Smooth muscle cell (in vitro differentiated cells): ENCODE measurements at regions not wholly inside any gene's neighbourhood (a gene's known extent, or its start where the extent isn't known, plus 50 kb on each side); places are given as distances from the start of the nearest gene placed in this dataset.

Source experiments
- DNase-seq: peaks from one replicate; lab custom pipeline; 2025; ENCODE audit not compliant: unreplicated experiment; lab: John Stamatoyannopoulos, UW
- H2AFZ ChIP-seq: fragments of 200-600 bp; sonication (generic); 2 replicates; pipeline ENCODE4 v1.6.0; 2016; ENCODE audit warnings: antibody characterized with exemption, low read depth, mild to moderate bottlenecking
- H3F3A ChIP-seq: fragments of 200-600 bp; sonication (generic); 2 replicates; pipeline ENCODE4 v1.6.0; 2017; ENCODE audit warnings: antibody characterized with exemption, low read depth
- H3K27ac ChIP-seq: fragments of 200-600 bp; sonication (generic); 2 replicates; pipeline ENCODE4 v1.5.1; 2016; ENCODE audit warnings: low read depth, mild to moderate bottlenecking
- H3K27me3 ChIP-seq: fragments of 200-600 bp; sonication (generic); 2 replicates; pipeline ENCODE4 v1.6.1; 2016; ENCODE audit warnings: low read depth, mild to moderate bottlenecking
- H3K36me3 ChIP-seq: fragments of 200-600 bp; sonication (generic); 2 replicates; pipeline ENCODE4 v1.5.1; 2016; ENCODE audit warnings: low read depth
- H3K4me1 ChIP-seq: fragments of 200-600 bp; sonication (generic); 2 replicates; pipeline ENCODE4 v1.5.1; 2016; ENCODE audit warnings: low read depth
- H3K4me2 ChIP-seq: fragments of 200-600 bp; sonication (generic); 2 replicates; pipeline ENCODE4 v1.6.0; 2016; ENCODE audit warnings: mild to moderate bottlenecking
- H3K4me3 ChIP-seq: fragments of 200-600 bp; sonication (generic); 2 replicates; pipeline ENCODE4 v1.5.1; 2016; ENCODE audit warnings: mild to moderate bottlenecking
- H3K79me2 ChIP-seq: fragments of 200-600 bp; sonication (generic); 2 replicates; pipeline ENCODE4 v1.6.0; 2016; ENCODE audit warnings: low read depth, mild to moderate bottlenecking
- H3K9ac ChIP-seq: fragments of 200-600 bp; sonication (generic); 2 replicates; pipeline ENCODE4 v1.6.0; 2016; ENCODE audit warnings: low read depth
- H3K9me3 ChIP-seq: fragments of 200-600 bp; sonication (generic); replicated peaks from 2 replicates; pipeline ENCODE4 v1.5.1; 2016; ENCODE audit warnings: low read depth
- H4K20me1 ChIP-seq: fragments of 200-600 bp; sonication (generic); 2 replicates; pipeline ENCODE4 v1.6.0; 2016; ENCODE audit warnings: low read depth
- WGBS: methylation state at CpG from one replicate; pipeline ENCODE4 v1.1.7; 2016; ENCODE audit warnings: low lambda C conversion rate; 5-methylcytosine and 5-hydroxymethylcytosine counted together
- TF ChIP-seq, protein P1 (sequence below): fragments of 200-600 bp; sonication (generic); IDR thresholded peaks from 2 replicates; pipeline ENCODE4 v1.5.1; 2017; ENCODE audit warnings: borderline replicate concordance, mild to moderate bottlenecking, antibody characterized with exemption; ENCODE audit not compliant: insufficient read depth, poor library complexity, severe bottlenecking

DNA sequence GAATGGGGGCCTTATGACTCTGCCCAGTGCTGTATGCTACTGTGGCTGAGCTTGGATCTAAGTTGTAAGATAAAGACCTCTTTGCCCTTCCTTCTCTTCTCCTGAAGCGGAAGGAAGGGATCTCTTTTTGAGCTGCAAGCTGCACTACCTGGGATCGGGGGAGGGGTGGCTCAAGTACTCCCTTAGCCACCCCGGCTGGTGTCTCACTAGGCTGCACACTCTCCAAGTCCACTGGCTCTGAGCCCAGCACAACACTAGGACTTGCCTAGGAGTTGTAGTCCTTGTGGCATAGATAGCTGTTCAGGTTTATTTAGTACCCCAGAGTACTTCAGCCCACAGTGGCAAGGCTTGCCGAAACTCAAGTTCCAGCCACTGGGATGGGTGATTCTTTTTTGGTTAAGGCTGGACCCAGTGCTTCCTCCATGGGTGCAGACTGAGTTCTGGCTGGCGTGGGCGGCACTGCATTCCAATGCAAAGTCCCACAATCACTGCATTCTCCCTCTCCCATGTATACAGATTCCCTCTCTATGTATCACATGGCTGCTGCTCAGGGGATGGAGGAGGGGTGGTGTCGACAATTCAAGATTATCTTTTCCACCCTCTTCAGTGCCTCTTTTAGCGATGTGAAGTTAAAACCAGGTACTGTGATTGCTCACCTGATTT, 76.2 kb upstream of the SLC25A13 start:
- Histone ChIP-seq H3K27ac (no peak overlapping the region), H3K79me2 (no peaks in the 10 kb centered on the region), H3K9me3 (no peaks in the 10 kb centered on the region), H3K9ac (no peak overlapping the region), H4K20me1 (no peaks in the 10 kb centered on the region), H3K4me1 (peaks cover 6% of the 10 kb centered on the region), H2AFZ (peak overlapping the region; percentile 45), H3K36me3 (no peaks in the 10 kb centered on the region), H3K27me3 (no peaks in the 10 kb centered on the region), H3F3A (no peaks in the 10 kb centered on the region), H3K4me3 (no peak overlapping the region), H3K4me2 (no peak overlapping the region)
- DNase-seq: no peak
- WGBS: 74% methylated on average over 8 of the region's 8 CpGs
- TF ChIP-seq, protein P1, sequence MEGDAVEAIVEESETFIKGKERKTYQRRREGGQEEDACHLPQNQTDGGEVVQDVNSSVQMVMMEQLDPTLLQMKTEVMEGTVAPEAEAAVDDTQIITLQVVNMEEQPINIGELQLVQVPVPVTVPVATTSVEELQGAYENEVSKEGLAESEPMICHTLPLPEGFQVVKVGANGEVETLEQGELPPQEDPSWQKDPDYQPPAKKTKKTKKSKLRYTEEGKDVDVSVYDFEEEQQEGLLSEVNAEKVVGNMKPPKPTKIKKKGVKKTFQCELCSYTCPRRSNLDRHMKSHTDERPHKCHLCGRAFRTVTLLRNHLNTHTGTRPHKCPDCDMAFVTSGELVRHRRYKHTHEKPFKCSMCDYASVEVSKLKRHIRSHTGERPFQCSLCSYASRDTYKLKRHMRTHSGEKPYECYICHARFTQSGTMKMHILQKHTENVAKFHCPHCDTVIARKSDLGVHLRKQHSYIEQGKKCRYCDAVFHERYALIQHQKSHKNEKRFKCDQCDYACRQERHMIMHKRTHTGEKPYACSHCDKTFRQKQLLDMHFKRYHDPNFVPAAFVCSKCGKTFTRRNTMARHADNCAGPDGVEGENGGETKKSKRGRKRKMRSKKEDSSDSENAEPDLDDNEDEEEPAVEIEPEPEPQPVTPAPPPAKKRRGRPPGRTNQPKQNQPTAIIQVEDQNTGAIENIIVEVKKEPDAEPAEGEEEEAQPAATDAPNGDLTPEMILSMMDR: no peak

- H3K4me3 ChIP-seq: no peak overlapping the region
- no peaks in the 10 kb centered on the region for H3K9me3 ChIP-seq
- TF ChIP-seq, protein P1: no peak
- H3K9ac ChIP-seq: peak overlapping the region; percentile 51
- peak overlapping the region; percentile 33 for H2AFZ ChIP-seq
- DNase-seq: no peak
- H3K27me3 ChIP-seq: no peaks in the 10 kb centered on the region
- WGBS: 45% methylated on average over 8 of the region's 8 CpGs
- peak overlapping the region; percentile 54 for H3K4me2 ChIP-seq
- peaks cover 4% of the 10 kb centered on the region for H3K4me1 ChIP-seq
- H3K79me2 ChIP-seq: no peaks in the 10 kb centered on the region
- no peaks in the 10 kb centered on the region for H4K20me1 ChIP-seq
- H3K27ac ChIP-seq: peak overlapping the region; percentile 94
- H3K36me3 ChIP-seq: no peaks in the 10 kb centered on the region
- peaks cover 9% of the 10 kb centered on the region for H3F3A ChIP-seq
Measured at GRCh38 chr7:96388620-96389383, 66.9 kb upstream of the SLC25A13 start.

GRCh38 chr7:96388166-96388565, 66.3 kb upstream of the SLC25A13 start:
- Histone ChIP-seq H2AFZ (peak overlapping the region; percentile 33), H3K79me2 (no peaks in the 10 kb centered on the region), H3K4me2 (peak overlapping the region; percentile 54), H3K9ac (peak overlapping the region; percentile 51), H4K20me1 (no peaks in the 10 kb centered on the region), H3F3A (peaks cover 9% of the 10 kb centered on the region), H3K27ac (peak overlapping the region; percentile 94), H3K9me3 (no peaks in the 10 kb centered on the region), H3K36me3 (no peaks in the 10 kb centered on the region), H3K27me3 (no peaks in the 10 kb centered on the region), H3K4me1 (peaks cover 4% of the 10 kb centered on the region), H3K4me3 (no peak overlapping the region)
- TF ChIP-seq, protein P1: no peak
- 32% methylated on average over 2 of the region's 2 CpGs for WGBS
- DNase-seq: no peak
